Middle frontal gyrus (tissue), 1 donor: ENCODE measurements at regions not wholly inside any gene's neighbourhood (a gene's known extent, or its start where the extent isn't known, plus 50 kb on each side); places are given as distances from the start of the nearest gene placed in this dataset.

Experiments
- DNase-seq: peaks from one replicate; pipeline ENCODE4 v3.0.0-alpha.2; 2015; ENCODE audit warnings: low spot score; ENCODE audit errors: extremely low spot score

DNA sequence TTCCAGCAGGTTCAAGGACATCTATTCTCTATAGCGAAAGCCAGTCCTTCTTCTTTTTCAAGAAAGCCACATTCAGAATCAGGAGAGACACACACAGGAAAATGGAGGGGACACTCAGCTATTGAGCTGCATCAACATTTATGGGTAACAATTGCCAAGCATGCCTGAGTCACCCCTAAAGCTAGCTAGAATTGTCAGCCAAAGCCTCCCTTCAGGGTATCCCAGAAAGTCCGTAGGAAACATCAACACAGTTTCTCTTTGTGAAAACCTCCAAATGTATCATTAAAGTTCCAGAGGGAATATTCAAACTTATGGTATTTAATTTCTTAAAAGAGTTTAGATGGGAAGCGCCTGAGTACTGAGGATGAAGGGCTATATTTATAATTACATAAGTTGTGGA lies 331.1 kb upstream of the SLC7A11 start:
- no peak for DNase-seq

DNA sequence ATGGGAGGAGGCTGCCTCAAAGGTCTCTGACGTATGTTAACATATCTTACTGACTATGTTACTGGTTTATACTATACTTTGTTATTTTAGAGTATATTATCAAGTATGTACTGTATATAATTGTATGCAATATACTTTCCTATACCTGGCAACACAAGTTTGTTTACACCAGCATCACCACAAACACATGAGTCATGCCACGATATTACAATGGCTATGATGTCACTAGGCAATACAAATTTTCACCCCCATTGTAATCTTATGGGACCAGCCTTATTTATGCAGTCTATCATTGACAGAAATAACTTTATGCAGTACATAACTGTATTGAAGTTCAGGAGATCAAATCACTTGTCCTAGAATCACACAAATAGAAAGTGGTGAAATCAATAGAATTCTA lies 329.9 kb upstream of the SLC7A11 start:
- no peak for DNase-seq

DNA sequence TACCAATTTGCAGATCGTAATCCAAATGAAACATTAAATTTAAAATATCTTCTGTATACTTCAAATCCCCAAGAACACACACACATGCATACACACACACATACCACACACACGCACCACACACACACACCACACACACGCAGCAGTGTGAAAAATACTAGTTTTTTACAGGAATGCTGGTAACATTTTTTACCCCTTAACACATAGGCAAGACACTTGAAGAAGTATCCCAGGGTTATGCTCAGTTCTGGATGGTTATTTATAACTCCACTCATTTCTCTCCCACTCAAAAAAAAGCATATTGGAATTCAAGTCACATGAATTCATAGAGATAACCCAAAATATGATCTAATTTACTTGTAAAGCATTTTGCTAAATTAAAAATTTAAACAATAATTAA lies 325.5 kb upstream of the SLC7A11 start:
- no peak for DNase-seq

DNA sequence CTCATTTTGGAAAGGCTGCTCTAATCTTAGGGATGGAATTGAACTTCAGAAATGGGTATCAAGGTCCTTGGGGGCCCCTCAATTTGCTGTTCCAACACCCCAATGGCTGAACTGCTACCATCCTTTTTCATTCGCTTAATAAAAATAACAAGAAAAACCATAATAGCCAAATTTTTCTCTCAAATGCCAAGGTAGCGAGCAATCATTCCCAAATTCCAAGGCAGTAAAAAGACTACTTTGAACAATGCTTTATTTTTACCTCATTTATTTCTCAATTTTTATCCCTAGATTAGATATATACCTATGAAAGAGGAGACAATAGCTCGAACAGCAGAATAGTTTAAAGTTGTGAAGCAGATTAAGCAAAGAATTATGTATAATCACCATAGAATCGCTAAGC lies 323.4 kb upstream of the SLC7A11 start:
- no peak for DNase-seq

DNA sequence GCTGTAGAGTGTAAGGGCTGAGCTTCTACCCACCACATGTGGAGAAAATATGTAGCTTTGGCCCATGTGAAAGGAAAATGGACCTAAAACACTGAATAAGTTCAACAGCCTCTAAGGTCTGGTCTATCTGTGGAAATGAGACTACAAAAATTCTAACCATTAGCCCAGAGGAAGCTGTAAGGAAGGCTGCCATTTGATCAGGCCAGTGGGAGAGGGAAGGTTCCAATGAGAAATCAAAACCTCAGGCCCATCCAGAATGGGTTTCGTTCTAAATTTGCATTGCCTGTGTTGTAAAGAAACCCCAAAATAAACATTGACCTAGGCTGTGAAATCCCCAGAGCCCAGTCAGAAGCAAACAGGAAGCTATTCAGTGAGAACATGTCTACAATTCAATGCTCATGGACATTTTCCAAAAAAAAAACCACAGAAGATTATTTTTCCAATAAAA lies 320.4 kb upstream of the SLC7A11 start:
- DNase-seq: no peak

DNA sequence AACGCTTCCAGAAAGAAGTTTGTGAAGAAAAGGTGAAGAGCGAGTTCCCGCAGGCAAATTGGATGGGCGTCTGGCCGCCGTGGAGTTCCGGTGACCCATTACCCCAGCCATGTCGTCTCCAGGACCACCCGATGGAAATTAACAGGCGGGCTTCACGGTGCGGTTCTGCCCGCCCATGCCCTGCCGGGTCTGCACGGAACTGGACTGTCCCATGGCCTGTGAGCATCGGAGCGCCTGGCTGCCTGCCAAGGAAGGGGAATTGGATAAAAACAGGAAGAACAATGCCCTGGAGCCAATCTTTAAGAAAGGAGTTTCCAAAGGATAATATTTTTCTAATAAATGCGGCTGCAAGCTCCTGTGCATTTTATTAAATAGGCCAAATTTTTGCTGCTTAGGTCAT lies 319.8 kb upstream of the SLC7A11 start:
- DNase-seq: no peak

DNA sequence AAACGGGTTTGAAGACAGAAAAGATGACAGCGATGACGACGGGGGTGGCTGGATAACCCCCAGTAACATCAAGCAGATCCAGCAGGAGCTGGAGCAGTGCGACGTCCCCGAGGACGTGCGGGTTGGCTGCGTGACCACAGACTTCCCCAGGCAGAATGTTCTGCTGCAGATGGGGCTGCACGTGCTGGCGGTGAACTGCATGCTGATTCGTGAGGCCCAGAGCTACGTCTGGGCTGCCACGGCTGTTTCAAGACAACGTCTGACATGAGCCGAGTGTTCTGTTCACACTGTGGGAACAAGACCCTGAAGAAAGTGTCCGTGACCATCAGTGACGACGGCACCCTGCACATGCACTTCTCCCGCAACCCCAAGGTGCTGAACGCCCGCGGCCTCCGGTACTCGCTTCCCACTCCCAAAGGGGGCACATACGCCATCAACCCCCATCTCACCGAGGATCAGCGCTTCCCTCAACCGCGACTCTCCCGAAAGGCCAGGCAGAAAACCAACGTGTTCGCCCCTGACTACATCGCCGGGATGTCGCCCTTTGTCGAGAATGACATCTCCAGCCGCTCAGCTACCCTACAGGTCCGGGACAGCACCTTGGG lies 319.2 kb upstream of the SLC7A11 start:
- no peak for DNase-seq

DNA sequence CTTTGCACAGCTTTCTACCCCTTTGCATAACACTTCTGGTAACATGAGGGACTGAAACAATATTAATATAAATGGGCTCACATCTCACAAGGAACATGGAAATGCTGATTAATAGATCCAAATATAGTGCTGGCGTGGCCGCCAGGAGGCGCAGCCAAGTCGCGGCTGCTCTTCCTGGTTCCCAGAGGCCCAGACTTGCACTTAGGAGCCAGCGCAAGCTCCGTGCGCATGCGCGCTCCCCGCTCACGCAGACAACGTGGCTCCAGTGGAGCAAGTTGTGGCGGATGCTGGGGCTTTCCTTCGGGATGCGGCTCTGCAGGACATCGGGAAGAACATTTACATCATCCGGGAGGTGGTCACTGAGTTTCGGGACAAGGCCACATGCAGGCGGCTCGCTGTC lies 318.3 kb upstream of the SLC7A11 start:
- no peak for DNase-seq

DNA sequence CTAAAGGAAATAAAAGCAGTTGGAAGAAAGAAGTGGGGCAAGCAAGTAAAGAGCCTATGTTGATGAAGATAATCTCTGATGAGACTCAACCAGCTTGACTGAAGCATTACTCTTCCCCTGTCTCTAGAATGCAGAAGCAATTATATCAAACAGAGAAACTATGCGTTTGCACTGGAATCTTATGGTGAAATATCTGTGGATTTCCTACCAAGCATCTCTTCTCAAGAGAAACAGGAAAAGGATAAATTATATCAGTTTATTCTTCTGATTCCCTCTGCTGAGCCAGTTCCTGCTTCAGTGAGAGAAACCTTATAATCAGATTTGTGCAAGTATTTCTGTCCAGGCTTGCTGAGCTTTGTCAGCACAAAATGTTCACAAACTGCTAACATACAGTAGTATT lies 316.7 kb upstream of the SLC7A11 start:
- DNase-seq: no peak

DNA sequence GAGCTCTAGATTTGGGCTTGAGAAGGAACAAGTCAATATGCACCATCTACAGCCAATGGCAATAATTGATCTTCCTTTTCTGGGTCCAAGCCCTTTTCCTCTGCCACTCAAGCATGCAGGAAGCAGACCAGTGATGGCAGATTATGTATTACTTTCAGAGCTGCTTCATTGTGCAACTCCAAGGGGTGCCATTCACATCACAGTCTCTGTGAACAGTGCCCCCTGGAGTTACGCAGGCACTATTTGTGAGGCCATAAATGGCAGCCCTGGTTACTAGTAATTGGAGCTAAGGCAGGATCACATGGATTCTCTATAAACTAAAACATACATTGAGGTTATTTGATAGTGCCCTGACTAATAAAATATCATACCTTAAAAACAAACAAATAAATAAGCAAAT lies 313.4 kb upstream of the SLC7A11 start:
- DNase-seq: no peak

DNA sequence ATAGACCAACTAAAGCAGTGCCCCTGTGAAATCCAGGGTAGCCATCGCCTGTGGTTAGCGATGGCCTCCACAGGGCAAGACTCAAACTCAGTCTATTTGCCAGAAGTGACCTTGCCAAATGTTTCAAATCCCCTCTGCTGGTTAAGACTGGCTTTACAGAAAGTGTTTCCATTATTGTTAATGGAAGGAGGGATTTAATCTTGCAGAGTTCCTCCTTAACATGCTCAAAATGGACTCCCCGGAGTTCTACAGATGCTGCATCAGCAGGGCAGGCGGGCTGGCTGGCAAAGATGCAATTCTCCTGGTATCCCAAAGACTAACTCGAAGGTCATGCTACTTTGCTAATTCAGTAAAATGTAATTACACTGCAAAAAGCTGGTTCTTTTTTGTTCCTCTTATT lies 313.0 kb upstream of the SLC7A11 start:
- no peak for DNase-seq

DNA sequence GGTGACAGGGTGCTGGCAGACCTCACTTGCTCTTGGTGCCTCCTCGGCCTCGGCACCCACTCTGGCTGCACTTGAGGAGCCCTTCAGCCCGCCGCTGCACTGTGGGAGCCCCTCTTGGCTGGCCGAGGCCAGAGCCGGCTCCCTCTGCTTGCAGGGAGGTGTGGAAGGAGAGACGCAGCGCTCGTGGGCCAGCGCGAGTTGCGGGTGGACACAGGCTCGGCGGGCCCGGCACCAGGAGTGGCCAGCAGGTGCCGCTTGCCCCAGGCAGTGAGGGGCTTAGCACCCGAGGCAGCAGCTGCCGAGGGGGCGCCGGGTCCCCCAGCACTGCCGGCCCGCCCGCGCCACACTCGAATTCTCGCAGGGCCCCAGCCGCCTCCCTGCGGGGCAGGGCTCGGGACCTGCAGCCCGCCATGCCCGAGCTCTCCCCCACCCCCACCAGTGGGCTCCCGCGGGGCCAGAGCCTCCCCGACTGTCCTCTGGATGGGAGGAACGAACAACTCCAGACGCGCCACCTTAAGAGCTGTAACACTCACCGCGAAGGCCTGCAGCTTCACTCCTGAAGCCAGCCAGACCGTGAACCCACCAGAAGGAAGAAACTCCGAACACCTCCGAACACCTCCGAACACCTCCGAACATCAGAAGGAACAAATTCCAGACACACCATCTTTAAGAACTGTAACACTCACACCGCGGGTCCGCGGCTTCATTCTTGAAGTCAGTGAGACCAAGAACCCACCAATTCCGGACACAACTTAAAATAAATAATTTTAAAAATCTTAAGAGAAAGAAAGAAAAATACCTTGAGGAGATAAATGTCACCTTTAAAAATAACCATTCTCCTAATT lies 311.1 kb upstream of the SLC7A11 start:
- DNase-seq: no peak

DNA sequence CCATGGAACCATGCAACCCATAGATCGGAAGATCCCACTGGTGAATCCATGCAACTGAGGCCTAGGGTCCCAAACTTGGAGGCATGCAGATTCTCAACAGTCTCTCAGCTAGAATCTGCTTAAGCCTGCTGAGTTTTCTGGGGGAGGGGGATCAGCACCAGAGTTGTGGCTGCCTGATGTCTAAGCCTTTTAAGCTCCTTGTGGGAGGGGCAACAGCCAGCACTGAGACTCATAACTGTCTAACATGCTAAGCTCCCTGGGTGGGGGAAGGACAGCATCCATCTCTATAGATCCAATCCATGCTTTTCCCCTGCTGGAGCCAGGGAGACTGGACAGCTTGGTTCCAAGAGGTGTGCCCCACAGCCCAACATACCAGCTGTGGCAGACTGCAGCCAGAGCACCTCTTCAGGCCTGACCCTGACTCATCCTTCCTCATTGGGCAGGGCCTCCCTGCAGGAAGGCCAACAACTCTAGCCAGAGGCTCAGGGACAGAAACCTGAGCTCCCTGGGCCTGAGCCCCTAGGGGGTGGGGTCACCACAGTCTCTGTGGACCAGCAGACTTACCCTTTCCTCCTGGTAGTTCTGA lies 300.1 kb upstream of the SLC7A11 start:
- DNase-seq: no peak

DNA sequence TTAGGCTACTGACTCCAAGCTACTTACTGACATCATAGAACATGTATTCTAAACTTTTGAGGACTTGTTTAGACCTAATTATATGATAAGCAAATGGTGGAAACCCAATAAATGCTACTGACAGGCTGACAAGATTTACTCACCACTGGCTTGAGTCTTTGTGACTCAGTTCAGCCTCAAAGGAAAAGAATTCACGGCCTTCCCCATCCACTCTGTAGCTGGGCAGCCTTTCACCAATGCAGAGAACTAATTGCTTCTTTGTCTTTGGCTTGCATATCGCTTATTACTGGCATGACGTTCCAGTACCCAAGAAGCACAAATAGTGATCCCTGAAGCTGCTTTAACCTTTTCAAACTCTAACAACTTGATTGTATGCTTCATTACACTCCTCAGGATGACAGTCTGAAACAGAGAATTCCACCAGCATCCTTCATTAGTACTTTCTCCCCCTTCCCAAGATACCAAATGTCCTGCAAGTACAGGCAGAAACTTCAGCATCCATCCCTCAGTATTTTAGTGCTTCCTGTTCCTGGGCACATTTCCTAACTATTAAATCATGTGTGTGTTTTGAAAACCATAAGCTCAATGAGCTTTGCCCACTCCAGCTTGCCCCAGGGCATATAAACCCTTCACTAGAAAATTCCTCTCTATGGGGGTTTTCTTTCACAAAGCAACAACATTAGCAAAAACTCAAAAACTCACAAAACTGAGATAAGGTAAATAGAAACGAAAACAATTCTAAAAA lies 298.1 kb upstream of the SLC7A11 start:
- DNase-seq: no peak

DNA sequence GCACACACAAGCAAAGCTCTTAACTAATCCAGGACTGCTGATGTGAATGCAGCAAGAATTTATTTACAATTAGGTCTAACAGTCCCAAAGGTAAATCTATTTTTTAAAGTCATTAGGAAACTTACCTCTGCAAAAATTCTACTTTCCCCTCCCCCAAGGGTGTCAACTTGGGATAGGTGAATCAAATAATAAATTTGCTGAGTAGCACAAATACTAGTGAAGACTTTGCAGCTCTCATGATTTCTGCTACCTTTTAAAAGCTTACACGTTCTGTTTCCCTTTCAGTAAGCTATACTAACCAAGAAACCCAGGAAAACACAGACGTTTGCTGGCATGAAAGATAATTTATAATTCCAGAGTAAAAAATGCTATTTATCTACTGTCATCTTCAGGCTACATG lies 296.6 kb upstream of the SLC7A11 start:
- no peak for DNase-seq

DNA sequence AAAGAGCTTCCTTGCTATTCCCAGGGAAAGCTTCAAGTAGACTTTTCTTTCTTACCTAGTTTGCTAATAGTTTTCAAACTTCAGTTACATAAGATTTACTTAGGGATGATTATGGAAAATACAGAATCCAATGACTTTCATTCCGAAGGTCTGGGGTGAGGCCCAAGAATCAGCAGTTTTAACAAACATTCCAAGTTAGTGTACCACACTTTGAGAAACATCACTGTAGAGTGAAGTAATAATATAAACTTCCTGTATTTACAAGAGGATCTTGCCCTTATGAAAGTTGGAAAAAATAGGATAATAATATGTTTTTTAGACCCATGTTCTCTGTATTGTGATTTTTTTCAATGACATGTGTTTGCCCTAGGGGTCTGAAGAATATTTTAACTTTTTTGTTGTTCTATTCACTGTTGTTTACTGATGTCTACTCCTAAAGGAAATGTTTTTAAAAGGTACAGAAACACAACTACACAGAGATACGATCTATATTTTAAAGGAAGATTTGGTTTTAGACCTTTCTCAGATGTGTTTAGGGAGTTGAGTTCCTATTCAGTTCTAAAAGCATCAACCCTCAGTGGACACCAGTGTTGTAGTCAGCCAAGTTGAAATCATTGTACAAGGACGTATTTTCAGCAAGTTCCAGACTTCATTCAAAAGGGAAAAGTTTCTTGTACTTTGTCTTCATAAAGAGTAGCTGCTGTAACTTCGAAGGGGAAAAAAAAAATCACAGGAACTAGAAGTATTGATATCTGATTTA lies 295.8 kb upstream of the SLC7A11 start:
- DNase-seq: no peak

DNA sequence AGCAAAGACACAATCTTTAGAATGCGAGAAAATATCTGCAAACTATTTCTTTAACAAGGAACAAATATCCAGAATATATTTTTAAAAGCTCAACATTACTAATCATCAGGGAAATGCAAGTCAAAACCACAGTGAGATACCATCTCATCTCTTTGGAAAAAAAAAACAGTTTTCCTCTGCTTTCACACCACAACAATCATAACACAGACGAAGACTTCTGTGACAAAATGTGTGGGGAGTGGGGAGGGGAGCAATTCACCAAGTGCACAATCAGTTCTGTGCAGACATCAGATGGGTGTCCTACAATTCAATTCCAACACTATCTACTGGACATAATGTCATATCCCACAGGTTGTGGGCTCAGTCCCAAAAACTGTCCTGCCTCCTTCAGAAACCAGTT lies 293.2 kb upstream of the SLC7A11 start:
- no peak for DNase-seq

DNA sequence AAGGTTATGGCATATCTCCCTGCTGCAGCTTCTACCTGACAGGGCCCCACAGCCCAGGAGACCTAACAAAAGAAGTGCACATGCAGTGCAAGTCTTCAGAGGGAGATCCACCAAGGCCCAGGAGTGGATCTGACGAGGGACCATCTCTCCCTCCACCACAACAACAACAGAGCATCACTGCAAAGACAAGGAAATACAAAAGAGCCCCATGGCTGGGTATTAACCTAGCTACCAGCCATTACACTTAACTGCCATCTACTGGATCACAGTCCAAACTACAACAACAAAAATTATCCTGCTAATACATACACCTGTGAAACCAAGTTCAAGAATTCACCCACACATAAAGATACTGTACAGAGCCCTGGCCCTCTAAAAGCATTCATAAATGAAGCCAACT lies 280.2 kb upstream of the SLC7A11 start:
- DNase-seq: no peak

DNA sequence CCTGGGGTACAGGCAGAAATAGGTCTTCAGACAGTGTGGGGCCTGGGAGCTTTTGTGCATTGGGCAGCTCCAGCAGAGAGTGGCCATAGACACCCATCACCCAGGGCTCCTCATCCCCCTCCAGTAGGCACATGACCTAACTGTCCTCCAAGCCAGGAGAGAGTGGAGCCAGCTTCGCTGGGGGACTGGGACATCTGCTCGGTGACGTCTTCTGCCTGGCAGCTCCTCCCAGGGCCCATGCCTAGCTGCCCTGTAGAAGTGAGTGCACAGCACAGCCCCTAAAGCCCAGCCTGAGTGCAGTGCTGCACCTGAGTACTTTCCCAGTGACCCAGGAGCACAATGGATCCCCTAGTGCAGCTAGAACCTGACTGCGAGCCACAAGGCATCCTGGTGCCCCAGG lies 279.7 kb upstream of the SLC7A11 start:
- DNase-seq: no peak

DNA sequence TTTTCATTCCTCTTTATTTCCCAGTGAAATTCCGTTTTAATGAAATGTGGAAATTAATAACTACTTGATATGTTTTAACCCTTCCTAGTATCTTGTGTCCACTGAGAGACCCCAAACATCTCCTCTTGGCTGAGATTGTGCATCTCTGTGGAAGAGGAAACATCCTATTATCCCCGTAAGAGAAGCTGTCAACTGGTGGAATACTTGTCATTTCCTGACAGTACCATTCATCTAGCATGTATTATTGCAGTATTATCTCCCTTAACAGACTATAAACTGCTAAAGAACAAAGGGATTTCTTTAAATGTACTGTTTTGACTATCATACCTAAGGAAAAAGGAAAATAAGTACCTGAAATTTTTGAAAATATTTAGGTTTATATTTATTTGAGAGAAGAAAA lies 277.3 kb upstream of the SLC7A11 start:
- DNase-seq: no peak

DNA sequence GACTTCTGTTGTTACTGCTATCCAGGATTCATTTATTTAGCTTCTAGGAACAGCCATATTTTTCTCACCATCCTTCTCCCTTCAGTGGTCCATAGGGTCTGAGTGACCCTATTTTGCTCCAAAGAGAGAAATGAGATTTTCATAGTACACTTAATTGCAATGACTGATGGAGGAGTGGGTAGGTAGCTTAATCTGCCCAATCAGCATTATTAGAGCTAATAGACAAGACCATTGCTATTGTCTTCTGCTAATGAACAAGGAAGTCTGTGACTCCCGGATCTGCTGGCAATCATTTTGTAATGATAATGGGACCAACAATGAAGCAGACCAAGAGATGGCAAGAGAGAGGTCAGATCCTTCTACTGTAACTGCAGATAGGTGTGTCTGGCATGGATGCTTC lies 271.4 kb upstream of the SLC7A11 start:
- DNase-seq: no peak
